ENCODE measurements at regions not wholly inside any gene's neighbourhood (a gene's known extent, or its start where the extent isn't known, plus 50 kb on each side); places are given as distances from the start of the nearest gene placed in this dataset.
"Not testable (repeated sequence)": the region's sequence is repeated elsewhere in the genome, so short reads cannot be mapped to it uniquely, and the experiment has no call there.

- peak; percentile 66 for DNase-seq (ENCODE audit: low read depth)
- no peak overlapping the region for H3K4me3 ChIP-seq (ENCODE audit: low read length)
- no peak for TF ChIP-seq CTCF (IDR thresholded peaks at IDR 0.05; ENCODE audit: insufficient read depth, low read depth, low read length, missing control alignments)
These were observed 342.1 kb upstream of the CTSO start for GRCh38 chr4:156295676-156296195.

GRCh38 chr4:156294577-156294976, 340.9 kb upstream of the CTSO start:
- no peak overlapping the region for H3K4me3 ChIP-seq (ENCODE audit: low read length)
- TF ChIP-seq CTCF (IDR thresholded peaks at IDR 0.05; ENCODE audit: insufficient read depth, low read depth, low read length, missing control alignments), result no peak
- DNase-seq (ENCODE audit: low read depth), result peak; percentile 84

- H3K4me3 ChIP-seq (ENCODE audit: low read length), result no peak overlapping the region
- peak; percentile 85 for DNase-seq (ENCODE audit: low read depth)
- TF ChIP-seq CTCF (IDR thresholded peaks at IDR 0.05; ENCODE audit: insufficient read depth, low read depth, low read length, missing control alignments), result no peak
These were observed 340.1 kb upstream of the CTSO start for GRCh38 chr4:156293657-156294297.

GRCh38 chr4:156291317-156291716, 337.7 kb upstream of the CTSO start:
- no peak for TF ChIP-seq CTCF (IDR thresholded peaks at IDR 0.05; ENCODE audit: insufficient read depth, low read depth, low read length, missing control alignments)
- H3K4me3 ChIP-seq (ENCODE audit: low read length), result no peak overlapping the region
- peak; percentile 39 for DNase-seq (ENCODE audit: low read depth)

- TF ChIP-seq CTCF (IDR thresholded peaks at IDR 0.05; ENCODE audit: insufficient read depth, low read depth, low read length, missing control alignments), result no peak
- no peak for DNase-seq (ENCODE audit: low read depth)
- H3K4me3 ChIP-seq (ENCODE audit: low read length), result no peak overlapping the region
These were observed 337.1 kb upstream of the CTSO start for GRCh38 chr4:156290811-156291210.

- not testable (repeated sequence) for H3K4me3 ChIP-seq (ENCODE audit: low read length); DNase-seq (ENCODE audit: low read depth)
These were observed 336.4 kb upstream of the CTSO start for GRCh38 chr4:156290026-156290425.

- TF ChIP-seq CTCF (IDR thresholded peaks at IDR 0.05; ENCODE audit: insufficient read depth, low read depth, low read length, missing control alignments), result no peak
- H3K4me3 ChIP-seq (ENCODE audit: low read length), result no peak overlapping the region
- DNase-seq (ENCODE audit: low read depth), result no peak
These were observed 327.0 kb upstream of the CTSO start for GRCh38 chr4:156280686-156281085.

All from epithelial cell of esophagus (primary cell).